Dedifferentiated amniotic fluid mesenchymal stem cell (primary cell): ENCODE measurements at regions not wholly inside any gene's neighbourhood (a gene's known extent, or its start where the extent isn't known, plus 50 kb on each side); places are given as distances from the start of the nearest gene placed in this dataset.
"Not testable (repeated sequence)": the region's sequence is repeated elsewhere in the genome, so short reads cannot be mapped to it uniquely, and the experiment has no call there.

ENCODE experiments used
- DNase-seq: peaks from one replicate; pipeline ENCODE4 v3.0.0-alpha.2; 2016; ENCODE audit errors: extremely low spot score

DNA sequence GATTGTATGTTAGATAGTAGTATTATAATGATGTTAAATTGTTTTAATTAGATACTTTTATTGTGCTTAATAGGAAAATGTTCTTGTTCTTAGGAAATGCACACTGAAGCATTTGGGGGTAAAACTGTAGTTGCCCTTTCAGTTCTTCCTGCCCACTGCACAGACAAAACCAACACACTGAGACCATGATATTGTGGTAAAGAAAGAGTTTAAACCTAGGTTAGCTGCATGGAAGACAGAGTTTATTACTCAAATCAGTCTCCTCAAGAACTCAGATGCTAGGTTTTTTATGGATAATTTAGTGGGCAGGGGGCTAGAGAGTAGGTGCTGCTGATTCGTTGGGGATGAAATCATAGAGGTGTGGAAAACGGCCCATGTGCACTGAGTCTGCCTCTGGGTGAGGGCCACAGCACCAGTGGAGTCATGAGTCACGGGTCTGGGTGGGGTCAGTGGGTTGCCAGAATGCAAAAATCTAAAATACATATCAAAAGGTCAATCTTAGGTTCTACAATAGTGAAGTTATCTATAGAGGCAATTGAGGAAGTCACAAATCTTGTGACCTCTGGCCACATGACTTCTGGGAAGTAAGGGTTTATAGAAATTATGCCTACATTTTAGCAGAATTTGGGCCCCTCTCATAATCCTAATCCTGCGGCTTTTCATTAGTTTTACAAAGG is 124.8 kb upstream of the FOXN2 start:
- DNase-seq = no peak

DNA sequence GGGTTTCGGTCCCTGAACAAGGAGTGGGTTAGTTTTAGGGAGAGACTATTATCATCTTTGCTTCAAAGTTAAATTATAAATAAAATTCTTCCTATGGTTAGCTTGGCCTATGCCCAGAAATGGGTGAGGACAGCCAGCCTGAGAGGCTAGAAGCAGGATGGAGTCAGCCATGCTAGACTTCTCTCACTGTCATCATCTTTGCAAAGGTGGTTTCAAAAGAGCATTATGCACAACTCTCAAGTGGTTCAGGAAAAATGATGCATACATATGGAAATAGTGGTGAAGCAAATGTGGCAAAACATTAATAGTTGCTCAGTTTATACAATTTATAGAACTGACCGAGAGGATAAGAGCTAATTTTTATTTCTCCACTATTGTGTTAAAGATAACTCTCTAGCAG is 124.3 kb upstream of the FOXN2 start:
- no peak for DNase-seq

DNA sequence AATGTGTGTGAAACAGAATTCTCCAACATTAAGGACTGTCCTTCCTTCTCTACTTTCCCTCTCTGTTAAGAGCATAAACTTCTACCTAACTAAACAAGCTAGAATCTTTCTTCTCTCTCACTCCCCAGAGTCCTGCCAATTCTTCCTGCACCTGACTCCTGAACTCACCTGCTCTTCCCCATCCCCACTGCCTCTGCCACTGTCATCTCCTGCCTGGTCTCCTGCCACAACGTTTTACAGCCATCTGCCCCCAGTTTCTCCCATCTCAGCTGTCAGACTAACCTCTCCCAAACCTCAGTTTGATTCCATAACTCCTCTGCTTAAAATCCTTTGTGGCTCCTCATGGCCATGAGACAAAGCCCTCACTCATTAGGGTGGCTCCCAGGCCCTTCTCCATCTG is 119.8 kb upstream of the FOXN2 start:
- no peak for DNase-seq

DNA sequence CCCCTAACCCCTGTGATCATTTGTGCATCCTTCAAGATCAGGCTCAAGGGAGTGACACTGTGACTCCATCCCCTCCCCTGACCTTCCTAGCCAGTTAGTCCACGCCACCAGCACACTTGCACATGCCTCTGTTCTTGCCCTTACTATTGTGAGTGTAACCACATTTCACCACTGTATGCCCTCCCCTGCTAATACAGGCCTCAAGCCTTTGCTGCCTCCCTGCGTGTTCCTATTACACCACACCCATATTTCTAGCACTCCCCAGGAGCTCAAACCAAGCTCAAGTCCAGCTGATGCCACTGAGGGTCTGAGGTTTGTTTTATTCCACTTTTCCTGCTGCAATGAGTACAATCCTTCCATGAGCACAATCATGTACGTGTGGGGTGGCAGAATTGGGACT is 119.3 kb upstream of the FOXN2 start:
- no peak for DNase-seq

DNA sequence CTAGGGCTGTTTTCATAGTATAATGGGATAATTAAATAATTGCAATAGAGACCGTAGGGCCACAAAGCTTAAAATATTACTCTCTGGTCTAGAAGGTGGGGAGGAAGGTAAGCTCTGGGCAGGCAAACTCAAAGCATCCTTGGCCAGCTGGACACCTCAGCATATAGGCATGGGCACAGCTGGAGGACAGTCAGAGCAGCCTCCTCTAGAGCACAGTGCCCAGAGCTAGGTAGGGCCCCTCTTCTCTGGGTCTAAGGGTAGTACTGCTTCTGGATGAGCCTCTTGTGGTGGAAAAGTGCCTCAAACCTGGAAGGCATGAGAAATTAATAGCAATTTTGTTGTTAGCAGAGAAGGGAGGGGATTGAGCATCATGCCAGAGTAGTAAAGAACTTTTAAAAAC is 116.9 kb upstream of the FOXN2 start:
- no peak for DNase-seq

DNA sequence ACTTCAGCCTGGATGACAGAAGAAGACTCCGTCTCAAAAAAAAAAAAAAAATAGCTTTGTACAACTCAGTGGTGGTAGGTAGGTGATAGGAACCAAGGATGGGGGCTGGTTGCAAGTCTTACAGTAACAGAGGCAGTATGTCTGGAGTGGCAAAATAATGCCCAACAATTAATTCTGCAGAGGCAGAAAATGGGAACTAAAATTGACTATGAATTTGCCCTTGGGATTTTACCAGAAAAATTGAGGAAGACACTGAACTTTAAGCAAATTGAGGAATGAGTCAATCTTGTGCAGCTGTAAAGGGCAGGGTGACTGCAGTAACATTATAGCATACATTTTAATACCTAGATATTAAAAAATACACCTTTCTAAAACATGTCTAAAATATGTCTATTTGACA is 116.1 kb upstream of the FOXN2 start:
- DNase-seq = no peak

DNA sequence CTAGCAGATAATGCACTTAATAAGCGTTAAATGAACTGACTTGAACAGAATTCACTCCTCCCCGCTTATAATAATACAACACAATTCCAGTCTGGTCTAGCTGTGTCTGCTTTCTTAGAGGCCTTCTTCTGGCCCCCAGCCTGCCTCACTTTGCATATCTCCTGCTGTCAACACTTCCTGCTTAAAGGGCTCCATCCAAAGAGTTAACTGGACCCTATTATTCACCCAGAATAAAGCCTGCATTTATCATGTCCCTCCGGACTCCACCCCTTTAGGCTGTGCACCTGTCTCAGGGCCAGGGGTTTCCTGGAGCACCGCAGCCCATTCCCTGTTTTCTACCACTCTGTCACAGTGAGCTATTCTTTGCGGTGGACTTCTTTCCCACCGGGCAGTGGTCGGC is 115.4 kb upstream of the FOXN2 start:
- DNase-seq = no peak

DNA sequence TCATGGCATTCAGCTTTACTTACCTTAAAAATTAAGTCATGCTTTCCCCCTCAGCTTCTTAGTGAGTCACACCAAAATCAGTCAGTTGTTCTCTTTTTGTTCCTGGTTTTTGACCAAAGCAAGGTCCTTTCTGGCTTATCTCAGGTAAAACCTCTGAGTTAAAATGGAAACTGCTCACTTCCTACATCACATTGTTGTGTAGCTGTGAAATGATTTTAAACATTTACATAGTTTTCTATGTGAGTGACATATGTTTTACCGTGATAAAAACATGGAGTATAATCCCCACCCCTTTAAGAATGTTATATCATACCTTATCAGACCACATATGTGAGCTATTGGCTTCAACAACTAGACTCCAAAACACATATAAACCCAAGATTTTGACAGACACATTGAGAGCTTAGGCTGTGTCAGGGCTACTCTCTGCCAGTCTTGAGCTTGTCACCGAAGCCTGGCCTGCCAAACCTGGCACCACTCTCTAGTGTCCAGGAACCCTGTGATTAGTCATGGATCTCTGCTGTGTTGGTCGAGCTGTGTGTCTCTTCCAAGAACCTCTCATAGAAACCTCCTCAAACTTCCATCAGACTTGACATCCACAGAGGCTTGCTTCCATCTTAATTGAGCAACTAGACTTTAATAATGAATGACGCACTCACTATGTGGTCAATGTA is 113.7 kb upstream of the FOXN2 start:
- no peak for DNase-seq

DNA sequence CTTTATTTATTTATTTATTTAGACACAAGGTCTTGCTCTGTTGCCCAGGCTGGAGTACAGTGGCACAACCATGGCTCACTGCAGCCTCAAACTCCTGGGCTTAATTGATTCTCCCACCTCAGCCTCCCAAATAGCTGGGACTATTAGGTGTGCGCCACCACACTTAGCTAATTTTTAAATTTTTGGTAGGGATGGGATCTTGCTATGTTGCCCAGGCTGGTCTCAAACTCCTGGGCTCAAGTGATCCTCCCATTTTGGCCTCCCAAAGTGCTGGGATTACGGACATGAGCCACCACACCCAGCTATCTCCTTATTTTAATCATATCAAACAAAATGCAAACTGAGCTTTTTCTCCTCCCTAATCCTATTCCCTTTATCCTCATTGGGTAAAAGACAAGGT is 113.0 kb upstream of the FOXN2 start:
- DNase-seq = not testable (repeated sequence)

DNA sequence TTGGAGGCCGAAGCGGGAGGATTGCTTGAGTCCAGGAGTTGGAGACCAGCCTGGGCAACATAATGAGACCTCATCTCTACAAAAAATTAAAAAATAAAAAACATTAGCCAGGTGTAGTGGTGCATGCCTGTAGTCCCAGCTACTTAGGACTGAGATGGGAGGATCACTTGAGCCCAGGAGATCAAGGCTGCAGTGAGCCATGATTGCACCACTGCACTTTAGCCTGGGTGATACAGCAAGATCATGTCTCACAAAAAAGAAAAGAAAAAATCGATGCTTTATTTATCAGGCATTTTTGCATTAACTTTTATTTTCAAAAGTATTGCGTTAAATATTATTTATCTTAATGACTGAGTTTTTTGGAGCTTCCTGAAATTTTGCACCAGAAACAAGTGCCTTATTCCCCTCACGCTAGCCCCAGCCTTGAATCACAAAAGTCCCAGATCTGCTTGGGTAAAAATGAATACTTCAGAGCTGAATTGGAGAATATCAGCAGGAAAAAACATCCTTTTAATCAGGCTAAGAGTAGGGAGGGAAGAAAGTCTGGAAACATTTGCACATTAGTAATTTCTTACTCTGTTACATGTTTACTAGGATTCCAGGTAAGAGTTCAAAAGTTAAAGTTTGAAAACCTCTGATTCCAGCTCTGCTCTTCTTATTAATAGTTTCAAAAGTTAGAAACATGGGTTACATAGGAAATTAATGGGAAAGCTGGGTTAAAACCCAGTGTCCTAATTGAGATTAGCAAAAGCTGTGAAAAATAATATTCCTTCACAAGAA is 111.4 kb upstream of the FOXN2 start:
- DNase-seq = no peak

DNA sequence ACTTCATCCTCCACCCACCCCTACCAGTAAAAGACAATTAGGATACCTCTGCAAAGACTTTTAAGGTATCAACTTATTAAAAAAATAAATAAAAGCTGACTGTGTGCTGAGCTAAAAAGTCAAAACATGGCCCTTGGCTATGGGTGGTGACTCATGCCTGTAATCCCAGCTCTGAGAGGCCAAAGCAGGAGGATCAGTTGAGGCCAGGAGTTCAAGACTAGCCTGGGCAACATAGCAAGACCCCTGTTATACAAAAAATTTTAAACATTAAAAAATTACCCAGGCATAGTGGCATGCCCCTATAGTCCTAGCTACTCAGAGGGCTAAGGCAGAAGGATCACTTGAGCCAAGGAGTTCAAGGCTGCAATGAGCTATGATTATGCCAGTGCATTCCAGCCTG is 110.8 kb upstream of the FOXN2 start:
- no peak for DNase-seq

DNA sequence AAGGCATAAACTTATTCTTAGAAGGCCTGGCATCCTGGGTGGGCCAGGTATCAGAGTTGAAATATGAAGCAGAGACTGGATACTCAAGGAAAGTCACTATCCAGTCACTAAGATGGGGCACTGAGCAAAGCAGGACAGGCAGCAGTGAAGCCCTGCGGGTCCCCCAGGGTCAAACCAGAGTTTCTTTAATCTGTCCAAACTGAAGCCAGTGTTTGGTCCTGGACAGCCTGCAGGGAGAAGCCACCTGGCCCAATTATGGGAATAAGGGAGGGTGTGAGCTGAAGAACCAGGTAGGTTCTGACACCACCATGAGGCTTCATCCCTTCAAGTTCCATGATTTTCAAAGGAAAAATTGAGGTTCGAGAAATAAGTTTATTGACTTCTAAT is 109.7 kb upstream of the FOXN2 start:
- no peak for DNase-seq

DNA sequence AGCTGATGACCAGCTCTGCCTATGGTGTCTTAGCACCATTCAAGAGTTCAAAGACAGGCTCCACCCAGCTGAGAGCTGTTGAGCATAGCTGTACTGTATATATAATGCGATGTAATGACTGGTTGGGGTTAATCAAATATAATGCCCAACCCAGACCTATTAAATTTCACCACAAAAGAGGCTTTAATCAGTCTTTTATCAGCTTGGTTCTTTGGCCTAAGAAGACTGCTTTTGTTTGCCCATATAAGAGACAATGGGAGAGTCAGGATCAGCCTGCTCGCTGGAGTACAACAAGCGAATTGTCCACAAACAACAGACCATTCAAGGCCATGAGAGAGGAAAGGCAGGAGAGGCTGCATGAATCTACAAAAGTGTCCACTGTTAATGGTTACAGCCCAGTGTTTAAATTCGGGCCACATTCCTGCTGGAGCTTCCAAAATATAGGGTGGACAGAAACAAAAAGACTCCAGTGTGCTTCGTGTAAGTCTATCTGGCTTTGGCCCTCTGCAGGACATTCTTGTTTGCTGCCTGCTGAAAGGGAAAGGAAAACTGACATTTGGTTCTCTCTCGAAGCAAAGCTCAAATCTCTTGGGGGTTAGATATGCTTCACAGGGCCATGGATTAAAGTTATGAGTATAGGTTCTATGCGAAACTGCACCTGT is 109.2 kb upstream of the FOXN2 start:
- no peak for DNase-seq

DNA sequence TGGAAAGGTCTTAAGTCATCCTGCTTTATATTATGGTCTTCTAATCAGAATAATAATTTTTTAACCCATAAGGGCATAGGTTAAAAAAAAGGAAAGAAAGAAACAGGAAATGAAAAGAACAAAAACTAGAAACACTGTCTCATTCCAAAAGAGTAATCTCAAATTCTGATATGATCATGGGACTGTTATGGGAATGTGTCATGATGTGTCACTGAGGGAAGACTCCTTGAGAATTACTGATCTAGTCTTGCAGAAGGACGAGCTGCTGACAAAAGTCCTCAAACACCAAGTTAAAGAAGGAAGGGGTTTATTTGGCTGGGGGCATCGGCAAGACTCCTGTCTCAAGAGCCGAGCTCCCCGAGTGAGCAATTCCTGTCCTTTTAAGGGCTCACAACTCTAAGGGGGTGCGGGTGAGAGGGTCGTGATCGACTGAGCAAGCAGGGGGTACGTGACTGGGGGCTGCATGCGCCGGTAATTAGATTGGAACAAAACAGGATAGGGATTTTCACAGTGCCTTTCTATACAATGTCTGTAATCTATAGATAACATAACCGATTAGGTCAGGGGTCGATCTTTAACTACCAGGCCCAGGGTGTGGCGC is 108.3 kb upstream of the FOXN2 start:
- DNase-seq = not testable (repeated sequence)

DNA sequence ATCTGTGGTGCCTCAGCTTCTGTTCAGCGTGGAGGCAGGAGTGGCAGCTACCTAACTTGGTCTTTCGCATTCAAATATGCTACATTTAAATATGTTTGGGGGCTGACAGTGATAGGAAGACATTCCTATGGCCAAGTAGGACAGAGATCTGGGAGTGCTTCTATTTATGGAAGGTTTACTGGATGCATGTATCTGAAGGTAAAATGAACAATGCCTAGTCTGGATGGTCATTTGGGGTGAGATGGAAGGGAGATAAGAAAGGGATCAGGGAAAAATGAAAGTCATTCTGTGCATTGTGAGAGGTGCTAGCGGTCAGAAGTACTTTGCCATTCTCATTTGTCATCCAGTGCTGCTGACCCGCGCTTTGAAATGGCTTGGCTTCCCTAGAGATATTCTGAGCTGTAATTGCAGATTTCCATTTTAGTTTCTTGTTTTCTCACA is 107.3 kb upstream of the FOXN2 start:
- no peak for DNase-seq

DNA sequence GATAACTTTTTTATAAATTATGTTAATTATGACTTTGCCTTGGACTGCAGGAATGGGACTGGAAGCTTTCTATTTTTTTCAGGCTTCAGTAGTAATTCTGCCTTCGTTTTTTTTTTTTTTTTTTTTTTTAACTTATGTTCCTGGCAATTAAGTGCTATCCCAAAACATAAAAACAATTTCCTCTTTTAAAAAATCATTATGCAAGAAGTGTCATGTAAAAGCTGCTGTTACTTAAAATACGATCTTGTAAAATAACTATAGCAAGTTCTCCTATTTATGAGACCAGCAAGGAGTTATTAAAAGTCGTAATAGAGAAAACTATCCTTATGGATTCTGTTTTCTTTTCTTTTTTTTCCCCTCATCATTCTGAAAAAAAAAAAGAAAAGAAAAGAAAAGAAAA is 106.6 kb upstream of the FOXN2 start:
- DNase-seq = no peak

DNA sequence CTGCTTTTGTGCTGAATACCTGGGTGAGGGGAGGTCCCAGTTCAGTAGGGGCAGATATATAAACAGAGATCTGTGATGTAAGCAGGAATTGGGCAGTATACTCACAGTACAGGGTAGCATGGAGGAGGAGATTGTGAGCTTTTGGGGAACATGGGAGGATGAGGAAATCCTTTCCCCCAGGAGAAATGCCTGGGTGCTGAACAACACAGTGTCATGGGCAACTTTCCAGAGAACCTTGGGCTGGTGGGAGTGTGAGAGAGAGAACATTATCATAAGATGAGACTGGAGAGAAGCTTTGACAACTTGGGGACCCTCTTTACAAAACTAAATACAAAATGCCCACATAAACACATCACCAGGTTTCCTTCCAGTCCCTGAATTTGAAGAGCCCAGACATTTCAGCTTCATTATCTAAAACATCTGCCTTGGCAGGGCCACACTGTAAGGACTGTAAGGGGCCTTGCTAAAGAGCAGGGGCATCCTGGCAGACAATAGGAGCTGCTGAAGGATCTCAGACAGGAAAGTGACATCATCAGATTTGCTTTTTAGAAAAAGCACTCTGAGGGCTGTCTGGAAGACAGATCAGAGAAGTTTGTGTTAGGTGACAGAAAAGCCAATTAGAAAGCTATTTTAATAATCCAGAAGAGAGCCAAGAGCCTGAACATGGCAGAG is 105.1 kb upstream of the FOXN2 start:
- no peak for DNase-seq

DNA sequence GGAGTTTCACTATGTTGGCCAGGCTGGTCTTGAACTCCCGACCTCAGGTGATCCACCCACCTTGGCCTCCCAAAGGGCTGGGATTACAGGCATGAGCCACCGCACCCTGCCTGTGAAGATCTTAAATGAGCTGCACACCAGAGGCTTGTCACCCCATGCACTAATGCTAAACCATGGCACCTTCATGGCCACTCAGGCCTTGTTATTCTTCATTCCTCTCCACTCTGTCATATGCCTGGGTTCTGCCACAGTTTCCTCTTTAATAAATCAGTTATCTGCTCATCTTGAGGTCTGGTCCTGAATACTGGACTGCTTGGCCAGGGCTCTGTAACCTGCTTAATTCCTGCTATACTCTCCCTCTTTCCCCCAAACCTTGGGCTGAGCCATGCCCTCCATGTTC is 104.3 kb upstream of the FOXN2 start:
- DNase-seq = no peak

DNA sequence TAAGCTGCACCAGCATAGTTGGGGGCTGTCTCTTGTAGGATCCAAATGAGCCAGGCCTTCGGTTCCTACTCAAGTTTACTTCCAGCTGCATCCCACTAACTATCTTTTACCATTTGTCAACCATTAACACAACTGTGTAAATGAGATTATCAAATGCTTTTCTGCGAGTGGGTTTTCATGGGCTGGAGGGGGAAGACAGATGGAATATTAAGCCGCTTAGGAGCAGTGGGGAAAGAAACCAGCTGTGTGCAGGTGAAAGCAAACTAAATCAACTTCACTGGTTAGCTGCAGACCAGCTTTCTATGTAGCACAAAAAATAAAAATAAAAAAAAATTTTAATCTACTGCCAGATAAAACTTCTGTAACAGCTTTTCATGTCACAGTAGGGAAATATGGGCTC is 100.8 kb upstream of the FOXN2 start:
- no peak for DNase-seq

DNA sequence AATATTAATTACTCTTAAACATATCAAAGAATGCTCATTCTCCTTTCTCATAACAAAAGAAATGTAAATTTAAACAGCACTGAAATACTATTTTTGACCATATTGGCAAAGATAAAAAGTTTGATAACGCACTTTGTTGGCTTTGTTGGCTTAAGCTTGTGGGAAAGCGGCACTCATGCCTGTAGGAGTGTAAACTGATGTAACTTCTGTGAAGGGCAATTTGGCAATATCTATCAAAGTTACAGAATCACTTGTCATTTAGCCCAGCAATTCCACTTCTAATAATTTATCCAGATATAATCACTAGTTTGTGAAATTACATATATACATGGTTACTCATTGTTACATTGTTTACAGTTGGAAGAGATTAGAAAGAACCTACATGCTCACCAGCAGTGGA is 96.3 kb upstream of the FOXN2 start:
- no peak for DNase-seq

DNA sequence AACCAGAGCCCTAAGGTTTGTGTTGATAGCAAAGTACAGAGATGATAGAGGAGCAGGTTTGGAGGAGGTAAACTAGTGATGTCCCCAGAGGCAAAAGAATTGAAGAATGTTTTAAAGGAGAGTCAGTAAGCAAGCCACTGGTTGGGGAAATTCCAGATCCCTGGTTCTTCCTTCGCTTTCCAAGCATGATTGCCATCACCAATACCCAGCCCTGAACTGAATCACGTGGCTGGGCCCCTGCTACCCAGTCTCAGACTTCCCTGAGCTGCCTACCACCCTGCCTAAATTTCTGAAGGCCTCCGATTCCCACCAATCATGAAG is 95.3 kb upstream of the FOXN2 start:
- DNase-seq = no peak
